ENCODE measurements at regions not wholly inside any gene's neighbourhood (a gene's known extent, or its start where the extent isn't known, plus 50 kb on each side); places are given as distances from the start of the nearest gene placed in this dataset.
"Not testable (repeated sequence)": the region's sequence is repeated elsewhere in the genome, so short reads cannot be mapped to it uniquely, and the experiment has no call there.

DNA sequence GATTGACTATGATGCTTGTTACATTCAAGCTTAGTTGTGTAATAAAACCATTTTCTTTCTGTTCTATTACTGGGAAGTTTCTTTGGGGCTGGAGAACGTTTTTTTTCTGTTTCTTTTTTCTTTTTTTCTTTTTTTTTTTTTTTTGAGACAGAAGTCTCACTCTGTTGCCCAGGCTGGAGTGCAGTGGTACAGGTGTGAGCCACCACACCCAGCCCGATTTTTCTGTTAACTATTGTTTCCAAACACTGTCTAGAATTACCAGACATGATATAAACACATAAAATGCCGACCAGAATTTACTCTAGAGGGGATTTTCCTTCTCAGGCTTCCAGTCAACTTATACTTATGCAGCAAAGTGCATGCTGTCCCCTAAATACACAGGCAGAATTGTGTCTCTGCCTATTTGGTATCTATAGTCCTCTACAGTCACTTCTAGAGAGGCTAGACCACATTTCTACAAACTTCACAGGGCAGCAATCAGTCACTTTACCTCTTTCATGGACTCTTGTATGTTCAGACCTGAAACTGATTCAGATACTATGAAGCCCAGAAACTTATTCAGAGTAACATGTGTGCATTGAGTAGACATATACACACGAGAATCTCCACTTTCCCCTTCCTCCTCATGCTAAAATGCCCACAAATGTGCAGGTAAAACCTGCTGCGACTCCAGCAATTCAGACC lies 121.2 kb downstream of the ZNF737 start:
- H3K4me3 Mint-ChIP-seq, result no peak overlapping the region
- intact Hi-C loops (cut with micrococcal nuclease), result no loop called here

DNA sequence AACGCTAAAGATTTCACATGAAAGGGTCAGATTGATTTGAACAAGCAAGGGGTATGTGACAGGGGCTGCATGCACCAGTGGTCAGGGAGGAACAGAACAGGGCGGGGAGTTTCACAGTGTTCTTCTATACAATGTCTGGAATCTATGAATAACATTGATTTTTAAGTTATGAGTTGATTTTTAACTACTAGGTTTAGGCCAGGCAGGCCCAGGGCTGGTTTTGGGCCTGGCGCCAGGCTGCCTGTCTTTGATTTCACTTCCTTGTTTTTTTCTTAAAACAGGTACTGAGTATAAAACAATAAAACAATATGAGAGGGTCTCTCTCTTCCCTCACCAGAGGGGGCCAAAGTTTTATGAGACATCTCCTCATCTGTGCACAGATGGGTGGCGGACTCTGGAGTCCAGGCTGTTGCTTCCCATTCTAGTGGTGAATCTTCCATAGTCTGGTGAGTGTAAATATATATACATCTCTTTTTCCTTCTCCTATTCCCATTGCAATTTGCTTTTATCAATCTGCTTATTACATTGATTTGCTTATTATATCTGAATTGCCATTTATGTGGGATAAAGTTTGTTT lies 133.2 kb downstream of the ZNF737 start:
- intact Hi-C loops (cut with micrococcal nuclease); DNase-seq; ATAC-seq; POLR2A ChIA-PET; H3K36me3 Mint-ChIP-seq (ENCODE audit: low read depth); H3K27ac Mint-ChIP-seq; H3K4me1 Mint-ChIP-seq (ENCODE audit: low read depth); H3K4me3 Mint-ChIP-seq; H3K9me3 Mint-ChIP-seq; CTCF ChIA-PET; H3K27me3 Mint-ChIP-seq: not testable (repeated sequence)

More for the DNA sequence above, 121.2 kb downstream of the ZNF737 start:
- TF ChIP-seq, protein P1, sequence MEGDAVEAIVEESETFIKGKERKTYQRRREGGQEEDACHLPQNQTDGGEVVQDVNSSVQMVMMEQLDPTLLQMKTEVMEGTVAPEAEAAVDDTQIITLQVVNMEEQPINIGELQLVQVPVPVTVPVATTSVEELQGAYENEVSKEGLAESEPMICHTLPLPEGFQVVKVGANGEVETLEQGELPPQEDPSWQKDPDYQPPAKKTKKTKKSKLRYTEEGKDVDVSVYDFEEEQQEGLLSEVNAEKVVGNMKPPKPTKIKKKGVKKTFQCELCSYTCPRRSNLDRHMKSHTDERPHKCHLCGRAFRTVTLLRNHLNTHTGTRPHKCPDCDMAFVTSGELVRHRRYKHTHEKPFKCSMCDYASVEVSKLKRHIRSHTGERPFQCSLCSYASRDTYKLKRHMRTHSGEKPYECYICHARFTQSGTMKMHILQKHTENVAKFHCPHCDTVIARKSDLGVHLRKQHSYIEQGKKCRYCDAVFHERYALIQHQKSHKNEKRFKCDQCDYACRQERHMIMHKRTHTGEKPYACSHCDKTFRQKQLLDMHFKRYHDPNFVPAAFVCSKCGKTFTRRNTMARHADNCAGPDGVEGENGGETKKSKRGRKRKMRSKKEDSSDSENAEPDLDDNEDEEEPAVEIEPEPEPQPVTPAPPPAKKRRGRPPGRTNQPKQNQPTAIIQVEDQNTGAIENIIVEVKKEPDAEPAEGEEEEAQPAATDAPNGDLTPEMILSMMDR (IDR thresholded peaks at IDR 0.05), result no peak
- no peak for DNase-seq
- CTCF ChIA-PET, result no interaction called here
- Mint-ChIP-seq H3K27me3 (peaks cover under 1% of the 10 kb centered on the region), H3K9me3 (peaks cover 1% of the 10 kb centered on the region), H3K4me1 (ENCODE audit: low read depth) (peaks cover 9% of the 10 kb centered on the region), H3K36me3 (ENCODE audit: low read depth) (peaks cover 1% of the 10 kb centered on the region), H3K27ac (no peak overlapping the region)
- POLR2A ChIA-PET, result no interaction called here
- ATAC-seq, result peak; percentile 30

DNA sequence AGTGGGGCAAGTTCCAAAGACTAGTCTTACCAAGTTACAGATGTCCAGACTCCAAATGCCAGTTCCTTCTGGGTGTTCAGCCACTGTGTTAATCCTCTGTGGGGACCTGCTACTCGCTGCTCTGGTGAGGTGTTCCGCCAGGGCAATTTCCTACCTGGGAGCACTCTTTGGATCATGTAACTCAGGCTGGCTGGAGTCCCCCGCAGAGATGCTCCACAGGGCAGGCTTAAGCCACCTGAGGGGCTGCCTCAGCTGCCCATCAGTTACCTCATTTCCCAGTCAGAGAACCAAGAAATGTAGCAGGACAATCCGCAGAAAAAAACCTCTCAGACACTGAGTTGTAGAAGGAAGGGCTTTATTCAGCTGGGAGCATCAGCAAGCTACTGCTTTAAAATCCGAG lies 133.8 kb downstream of the ZNF737 start:
- intact Hi-C loops (cut with micrococcal nuclease), result no loop called here
- H3K4me1 Mint-ChIP-seq (ENCODE audit: low read depth), result no peaks in the 10 kb centered on the region
- DNase-seq (no peak), ATAC-seq (no peak)
- POLR2A ChIA-PET, result no interaction called here
- TF ChIP-seq, protein P1 (IDR thresholded peaks at IDR 0.05), result no peak
- H3K9me3 Mint-ChIP-seq, result peaks cover 2% of the 10 kb centered on the region
- CTCF ChIA-PET, result no interaction called here
- H3K27me3 Mint-ChIP-seq, result no peaks in the 10 kb centered on the region
- H3K4me3 Mint-ChIP-seq, result no peak overlapping the region
- H3K36me3 Mint-ChIP-seq (ENCODE audit: low read depth), result no peaks in the 10 kb centered on the region
- no peak overlapping the region for H3K27ac Mint-ChIP-seq

DNA sequence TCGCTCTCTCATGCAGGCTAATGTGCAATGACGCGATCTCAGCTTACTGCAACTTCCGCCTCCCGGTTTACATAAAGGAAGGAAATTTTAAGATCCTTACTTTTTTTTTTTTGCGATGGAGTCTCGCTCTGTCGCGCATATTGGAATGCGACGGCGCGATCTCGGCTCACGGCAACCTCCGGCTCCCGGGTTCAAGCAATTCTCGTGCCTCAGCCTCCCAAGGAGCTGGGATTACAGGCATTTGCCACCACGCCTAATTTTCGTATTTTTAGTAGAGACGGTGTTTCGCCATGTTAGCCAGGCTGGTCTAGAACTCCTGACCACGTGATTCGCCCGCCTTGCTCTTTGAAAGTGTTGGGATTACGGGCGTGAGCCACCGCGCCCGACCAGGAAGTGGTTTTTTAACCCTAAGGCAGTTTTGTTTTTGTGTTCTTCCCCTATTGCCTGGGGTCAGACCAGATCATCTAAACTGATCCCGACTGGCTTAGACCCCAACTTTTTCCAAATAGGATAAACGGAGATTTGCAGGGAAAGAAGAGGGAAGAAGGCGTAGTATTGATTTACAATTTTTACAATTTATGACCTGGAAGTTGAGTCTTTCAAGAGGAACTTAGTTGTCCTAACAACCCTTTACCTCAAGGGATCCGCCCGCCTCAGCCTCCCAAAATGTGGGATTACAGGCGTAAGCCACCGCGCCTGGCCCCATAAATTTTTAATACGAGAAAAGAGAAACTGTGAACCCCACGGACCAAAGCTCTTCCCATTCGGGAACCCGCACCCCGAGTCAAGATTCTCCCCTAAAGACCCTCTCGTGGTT lies 142.0 kb downstream of the ZNF737 start:
- peaks cover 16% of the 10 kb centered on the region for H3K4me1 Mint-ChIP-seq (ENCODE audit: low read depth)
- no peaks in the 10 kb centered on the region for H3K9me3 Mint-ChIP-seq
- ATAC-seq (no peak), DNase-seq (peak; percentile 55)
- TF ChIP-seq, protein P1 (IDR thresholded peaks at IDR 0.05), result no peak
- no peaks in the 10 kb centered on the region for H3K27me3 Mint-ChIP-seq
- peak overlapping the region; percentile 100 for H3K27ac Mint-ChIP-seq
- peak overlapping the region; percentile 99 for H3K4me3 Mint-ChIP-seq
- intact Hi-C loops (cut with micrococcal nuclease), result no loop called here
- peaks cover 35% of the 10 kb centered on the region for H3K36me3 Mint-ChIP-seq (ENCODE audit: low read depth)
- ChIA-PET CTCF (interaction anchor here (1.1 kb wide), 1 partner anchor 425 kb away, joined by 4 read pairs; no protein-coding TSS in a partner anchor), POLR2A (interaction anchor here (0.7 to 2.5 kb wide), 6 partner anchors 40 to 1291 kb away, joined by 3 to 18 read pairs (median 3); partner anchors contain the start of genes ZNF486, ZNF737 and ZNF85)

DNA sequence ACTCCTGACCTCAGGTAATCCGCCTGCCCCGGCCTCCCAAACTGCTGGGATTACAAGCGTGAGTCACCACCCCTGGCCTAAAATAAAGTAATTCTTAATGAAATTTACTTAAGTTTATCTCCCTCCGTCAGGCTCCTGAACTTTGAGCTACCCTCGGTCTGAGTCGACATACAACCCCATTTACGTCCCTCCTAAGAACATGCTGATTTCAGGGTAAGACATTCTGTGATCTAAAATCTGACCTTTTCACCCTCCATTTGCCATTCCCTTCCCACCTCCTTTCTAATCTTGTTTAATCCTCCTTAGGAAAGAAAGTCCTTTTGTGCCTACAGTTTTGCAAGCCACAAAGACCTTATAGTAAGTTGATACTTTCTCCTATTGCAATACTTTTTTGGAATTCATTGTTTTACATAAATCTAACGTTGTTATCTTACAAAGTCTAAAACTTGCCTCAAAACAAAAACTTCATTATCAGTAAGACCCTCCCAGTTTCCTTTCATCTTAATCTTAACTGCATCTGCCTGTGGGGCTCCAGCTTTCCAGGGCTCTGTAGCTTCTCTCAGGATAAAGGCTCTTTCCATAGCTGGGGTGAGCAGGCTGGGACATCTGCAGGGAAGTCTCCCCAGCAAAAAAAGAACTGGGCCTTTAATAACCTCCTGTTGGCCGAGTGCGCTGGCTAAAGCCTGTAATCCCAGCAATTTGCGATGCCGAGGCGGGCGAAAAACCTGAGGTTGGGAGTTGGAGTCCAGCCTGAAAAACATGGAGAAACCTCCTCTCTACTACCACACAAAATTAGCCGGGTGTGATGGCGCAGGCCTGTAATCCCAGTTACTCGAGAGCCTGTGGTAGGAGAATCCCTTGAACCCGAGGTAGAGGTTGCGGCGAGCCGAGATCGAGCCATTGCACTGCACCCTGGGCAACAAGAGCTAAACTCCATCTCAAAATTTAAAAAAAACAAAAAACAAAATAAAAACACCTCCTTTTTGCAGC lies 143.1 kb downstream of the ZNF737 start:
- peaks cover 40% of the 10 kb centered on the region for H3K36me3 Mint-ChIP-seq (ENCODE audit: low read depth)
- H3K4me3 Mint-ChIP-seq, result peak overlapping the region; percentile 99
- TF ChIP-seq, protein P1 (IDR thresholded peaks at IDR 0.05), result no peak
- peaks cover 16% of the 10 kb centered on the region for H3K4me1 Mint-ChIP-seq (ENCODE audit: low read depth)
- no peak overlapping the region for H3K27ac Mint-ChIP-seq
- ATAC-seq (no peak), DNase-seq (no peak)
- H3K9me3 Mint-ChIP-seq, result no peaks in the 10 kb centered on the region
- ChIA-PET POLR2A (interaction anchor here (0.7 to 2.5 kb wide), 2 partner anchors 143 to 1290 kb away, joined by 3 to 18 read pairs; partner anchors contain the start of gene ZNF737), CTCF (no interaction called here)
- no peaks in the 10 kb centered on the region for H3K27me3 Mint-ChIP-seq
- intact Hi-C loops (cut with micrococcal nuclease), result no loop called here
